HG02943 (cell line): ENCODE measurements at regions not wholly inside any gene's neighbourhood (a gene's known extent, or its start where the extent isn't known, plus 50 kb on each side); places are given as distances from the start of the nearest gene placed in this dataset.
"Not testable (repeated sequence)": the region's sequence is repeated elsewhere in the genome, so short reads cannot be mapped to it uniquely, and the experiment has no call there.

Source experiments
- ATAC-seq: cut with Tn5 transposase; IDR thresholded peaks from one replicate; pipeline ENCODE4 v1.9.1; 2021; ENCODE audit warnings: mild to moderate bottlenecking, low read depth, moderate library complexity; ENCODE audit not compliant: unreplicated experiment

- ATAC-seq = no peak
Observed at GRCh38 chr12:97968641-97969197, 506.1 kb downstream of the RMST start.

- no peak for ATAC-seq
Observed at GRCh38 chr12:97977870-97978405, 515.3 kb downstream of the RMST start.

GRCh38 chr12:97982684-97983083 is 520.1 kb downstream of the RMST start:
- no peak for ATAC-seq

GRCh38 chr12:97983796-97984195 is 521.2 kb downstream of the RMST start:
- ATAC-seq = no peak

GRCh38 chr12:97984436-97984835 is 521.8 kb downstream of the RMST start:
- ATAC-seq = no peak

GRCh38 chr12:97984974-97985580 is 522.5 kb downstream of the RMST start:
- ATAC-seq = no peak

GRCh38 chr12:97985834-97986233 is 523.2 kb downstream of the RMST start:
- no peak for ATAC-seq

- not testable (repeated sequence) for ATAC-seq
Observed at GRCh38 chr12:97988588-97988987, 526.0 kb downstream of the RMST start.

GRCh38 chr12:97989366-97989940 is 525.9 kb upstream of the TMPO start:
- ATAC-seq = no peak

- ATAC-seq = no peak
Observed at GRCh38 chr12:97994746-97995484, 520.5 kb upstream of the TMPO start.

GRCh38 chr12:97995559-97995958 is 519.8 kb upstream of the TMPO start:
- ATAC-seq = no peak

- ATAC-seq = no peak
Observed at GRCh38 chr12:98001430-98001829, 514.0 kb upstream of the TMPO start.

GRCh38 chr12:98002887-98003493 is 512.4 kb upstream of the TMPO start:
- ATAC-seq = no peak

GRCh38 chr12:98007963-98008362 is 507.4 kb upstream of the TMPO start:
- ATAC-seq = no peak

- ATAC-seq = no peak
Observed at GRCh38 chr12:98013560-98013959, 501.8 kb upstream of the TMPO start.

- ATAC-seq = no peak
Observed at GRCh38 chr12:98018836-98019235, 496.6 kb upstream of the TMPO start.

- ATAC-seq = no peak
Observed at GRCh38 chr12:98020376-98020775, 495.0 kb upstream of the TMPO start.

GRCh38 chr12:98022961-98023360 is 492.4 kb upstream of the TMPO start:
- no peak for ATAC-seq

GRCh38 chr12:98037401-98038140 is 477.8 kb upstream of the TMPO start:
- ATAC-seq = no peak

GRCh38 chr12:98042668-98043067 is 472.7 kb upstream of the TMPO start:
- no peak for ATAC-seq
